Right lobe of liver (tissue), 6 donors: ENCODE measurements at regions not wholly inside any gene's neighbourhood (a gene's known extent, or its start where the extent isn't known, plus 50 kb on each side); places are given as distances from the start of the nearest gene placed in this dataset.

Experiments used
- ATAC-seq, 4 donors: fragments of 200-7000 bp; cut with Tn5 transposase; one replicate each; pipeline ENCODE4 v1.9.1; 2020; ENCODE audit warnings: mild to moderate bottlenecking in 4 of 4, moderate library complexity in 4 of 4
- DNase-seq, 3 donors: peaks; one replicate each; pipeline ENCODE4 v3.0.0-alpha.2; 2020
- H3K27ac ChIP-seq, 3 donors: fragments of 200-600 bp; one replicate each; pipeline ENCODE4 v1.8.0; 2022
- H3K27me3 ChIP-seq, 2 donors: fragments of 200-600 bp; one replicate each; pipeline ENCODE4 v1.8.0; 2022
- H3K36me3 ChIP-seq, 4 donors: fragments of 200-600 bp; sonication (generic) in 1 of 4; one replicate each; pipeline versions ENCODE4 v1.5.1 to v1.8.0; 2017 to 2022; ENCODE audit warnings: control low read depth in 1 of 4
- H3K4me1 ChIP-seq, 4 donors: fragments of 200-600 bp; sonication (generic) in 1 of 4; one replicate each; pipeline versions ENCODE4 v1.5.1 to v1.8.0; 2017 to 2022; ENCODE audit warnings: control low read depth in 1 of 4
- H3K4me3 ChIP-seq, 3 donors: fragments of 200-600 bp; one replicate each; pipeline ENCODE4 v1.8.0; 2022
- H3K9me3 ChIP-seq, 4 donors: fragments of 200-600 bp; sonication (generic) in 1 of 4; one replicate each; pipeline versions ENCODE4 v1.5.1 to v1.8.0; 2017 to 2022; ENCODE audit warnings: control low read depth in 1 of 4
- CTCF ChIP-seq, 4 donors: fragments of 200-600 bp in 3 of 4; fragments of 450-650 bp in 1 of 4; IDR thresholded peaks; one replicate each; pipeline versions ENCODE4 v1.5.1 to v1.8.0; 2016 to 2022; ENCODE audit warnings: antibody characterized with exemption in 4 of 4, mild to moderate bottlenecking in 2 of 4
- POLR2A ChIP-seq: fragments of 450-650 bp; IDR thresholded peaks from one replicate; pipeline ENCODE4 v1.6.1; 2017; ENCODE audit warnings: antibody characterized with exemption, mild to moderate bottlenecking
- WGBS: methylation state at CpG from one replicate; pipeline ENCODE4 v1.1.6; 2018; ENCODE audit warnings: low coverage, low lambda C conversion rate; ENCODE audit not compliant: insufficient coverage; ENCODE audit errors: missing lambda C conversion rate; 5-methylcytosine and 5-hydroxymethylcytosine counted together
- intact Hi-C, 2 donors: fragments of 100-400 bp; cut with DNase I; formaldehyde crosslinking; loops; one replicate each; pipeline versions ENCODE4 v1.11.2 to v1.14.1; 2022
- donor health status: DM: no; HTN: yes; CAD: no.
- donor health status: DM: no; HTN: no; CAD: no.
- donor health status: DM: no; HTN: no; CAD: no.
- donor health status: DM: no; HTN: yes; CAD: no.
- donor health status: DM: no; HTN: yes; CAD: no.

- Histone ChIP-seq H3K27ac (no peak overlapping the region), H3K9me3 (no peaks in the 10 kb centered on the region), H3K27me3 (no peaks in the 10 kb centered on the region), H3K4me3 (no peak overlapping the region), H3K36me3 (no peaks in the 10 kb centered on the region), H3K4me1 (no peaks in the 10 kb centered on the region)
- no peak for DNase-seq
- 36% methylated on average over 4 of the region's 4 CpGs for WGBS
- TF ChIP-seq CTCF (IDR thresholded peaks at IDR 0.05) (no peak), POLR2A (no peak)
- intact Hi-C loops: no loop called here
- no peak for ATAC-seq
These were observed 235.2 kb upstream of the HDX start for GRCh38 chrX:84737471-84737871.

- intact Hi-C loops: no loop called here
- Histone ChIP-seq H3K9me3 (peaks cover 0 to 5% (median 0%) of the 10 kb centered on the region in 4 donors), H3K36me3 (no peaks in the 10 kb centered on the region), H3K27me3 (no peaks in the 10 kb centered on the region), H3K27ac (no peak overlapping the region), H3K4me1 (no peaks in the 10 kb centered on the region), H3K4me3 (no peak overlapping the region)
- no peak for ATAC-seq
- no peak for DNase-seq
- 31% methylated on average over 5 of the region's 5 CpGs for WGBS
- TF ChIP-seq CTCF (IDR thresholded peaks at IDR 0.05): no peak
- no peak for TF ChIP-seq POLR2A
These were observed 245.3 kb upstream of the HDX start for GRCh38 chrX:84747516-84747915.

- Histone ChIP-seq H3K9me3 (peaks cover 0 to 5% (median 0%) of the 10 kb centered on the region in 4 donors), H3K4me3 (no peak overlapping the region), H3K27ac (no peak overlapping the region), H3K36me3 (no peaks in the 10 kb centered on the region), H3K4me1 (no peaks in the 10 kb centered on the region), H3K27me3 (no peaks in the 10 kb centered on the region)
- no peak for DNase-seq
- TF ChIP-seq CTCF (IDR thresholded peaks at IDR 0.05) (no peak), POLR2A (no peak)
- WGBS: 52% methylated on average over 6 of the region's 6 CpGs
- intact Hi-C loops: no loop called here
- ATAC-seq: no peak
These were observed 246.9 kb upstream of the HDX start for GRCh38 chrX:84748965-84749656.

GRCh38 chrX:84760560-84760959, 243.1 kb upstream of the APOOL start:
- H3K4me3 ChIP-seq: no peak overlapping the region
- no peak for ATAC-seq
- WGBS: 40% methylated on average over 1 of the region's 1 CpG
- H3K27me3 ChIP-seq: no peaks in the 10 kb centered on the region
- H3K27ac ChIP-seq: no peak overlapping the region
- no peak for TF ChIP-seq POLR2A
- TF ChIP-seq CTCF (IDR thresholded peaks at IDR 0.05): no peak
- no peaks in the 10 kb centered on the region for H3K4me1 ChIP-seq
- H3K9me3 ChIP-seq: no peaks in the 10 kb centered on the region
- no peaks in the 10 kb centered on the region for H3K36me3 ChIP-seq
- intact Hi-C loops: no loop called here
- no peak for DNase-seq
